DMS 273 treated with DMSO at 0.1 percent for 48 hours (cell line): ENCODE measurements at regions not wholly inside any gene's neighbourhood (a gene's known extent, or its start where the extent isn't known, plus 50 kb on each side); places are given as distances from the start of the nearest gene placed in this dataset.
"Not testable (repeated sequence)": the region's sequence is repeated elsewhere in the genome, so short reads cannot be mapped to it uniquely, and the experiment has no call there.

Source experiments
- DNase-seq: peaks from one replicate; lab custom pipeline; 2025; lab: John Stamatoyannopoulos, UW

DNA sequence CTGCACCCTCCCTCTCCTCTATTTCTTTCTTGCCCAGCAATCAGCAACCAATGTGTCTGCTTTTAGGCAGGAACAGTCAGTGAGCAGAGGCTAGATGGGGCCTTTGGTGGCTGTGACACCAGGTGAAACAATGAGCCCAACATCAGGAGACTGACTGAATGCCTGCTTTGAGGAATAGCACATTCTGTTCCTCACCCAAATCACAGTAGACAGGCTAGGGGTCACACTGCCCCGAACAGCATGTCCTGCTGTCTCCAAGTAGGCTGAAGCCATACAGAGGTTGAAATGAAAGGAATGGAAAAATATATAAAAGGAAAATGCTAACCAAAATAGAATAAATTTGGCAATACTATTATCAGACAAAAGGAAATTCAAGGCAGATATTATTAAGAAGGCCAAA, 122.5 kb upstream of the GDNF start:
- no peak for DNase-seq

DNA sequence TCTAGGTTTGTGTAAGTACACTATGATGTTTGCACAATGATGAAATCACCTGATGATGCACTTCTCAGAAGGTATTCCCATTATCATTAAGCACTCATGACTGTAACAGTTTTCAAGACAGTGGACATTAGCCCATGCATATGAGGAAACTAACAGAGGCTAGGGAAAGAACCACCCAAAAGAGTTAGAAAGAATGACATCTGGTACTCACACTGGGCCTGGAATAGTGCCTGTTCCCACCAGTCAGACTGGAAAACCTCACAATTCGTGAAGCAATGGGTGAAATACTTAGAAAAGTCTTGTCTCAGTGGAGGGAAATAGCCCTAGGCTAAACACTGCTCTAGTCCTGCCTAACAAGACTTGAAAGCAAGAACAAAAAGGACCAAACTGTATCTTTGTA, 117.4 kb upstream of the GDNF start:
- DNase-seq: no peak

- DNase-seq: no peak
These were observed 115.9 kb upstream of the GDNF start for GRCh38 chr5:37955748-37956147.

DNA sequence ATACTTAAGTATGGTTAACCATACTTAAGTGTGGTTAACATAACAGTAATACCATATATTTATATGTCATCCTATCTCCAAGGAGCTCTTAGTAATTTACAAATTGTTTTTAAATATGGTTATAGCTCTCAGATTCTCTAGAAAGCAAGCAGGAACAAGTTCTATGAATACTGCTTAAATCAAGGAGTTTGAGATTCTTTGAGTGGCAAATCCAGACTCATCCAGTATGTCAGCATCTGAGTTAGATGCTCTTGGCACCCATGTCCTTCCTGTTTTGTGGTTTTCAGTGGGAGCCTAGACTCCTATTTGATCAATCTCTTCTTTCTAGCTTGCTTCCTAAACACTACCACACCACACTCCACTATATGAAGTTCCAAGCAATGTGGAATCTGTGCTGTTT, 114.7 kb upstream of the GDNF start:
- DNase-seq: no peak

GRCh38 chr5:37951946-37952721, 112.3 kb upstream of the GDNF start:
- no peak for DNase-seq

GRCh38 chr5:37950436-37950835, 110.6 kb upstream of the GDNF start:
- no peak for DNase-seq

DNA sequence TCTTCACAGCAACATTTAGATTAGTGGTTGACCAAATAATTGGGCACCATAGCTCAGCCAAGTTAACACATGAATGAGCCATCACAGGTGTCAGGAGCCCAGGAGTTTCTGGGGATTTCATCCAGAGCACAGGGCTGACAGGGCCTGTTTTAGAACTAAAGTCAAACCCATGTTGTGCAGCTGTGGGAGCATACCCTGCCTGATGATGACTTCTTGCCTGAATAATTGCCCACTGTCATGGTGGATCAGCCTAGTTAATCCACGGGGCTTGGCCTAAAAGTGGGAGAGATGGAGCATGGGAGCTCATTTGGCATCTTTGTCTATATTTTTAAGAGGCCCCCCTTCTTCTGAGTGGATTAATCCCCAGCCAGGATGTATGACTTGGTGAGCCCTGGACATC, 105.6 kb upstream of the GDNF start:
- DNase-seq: no peak

DNA sequence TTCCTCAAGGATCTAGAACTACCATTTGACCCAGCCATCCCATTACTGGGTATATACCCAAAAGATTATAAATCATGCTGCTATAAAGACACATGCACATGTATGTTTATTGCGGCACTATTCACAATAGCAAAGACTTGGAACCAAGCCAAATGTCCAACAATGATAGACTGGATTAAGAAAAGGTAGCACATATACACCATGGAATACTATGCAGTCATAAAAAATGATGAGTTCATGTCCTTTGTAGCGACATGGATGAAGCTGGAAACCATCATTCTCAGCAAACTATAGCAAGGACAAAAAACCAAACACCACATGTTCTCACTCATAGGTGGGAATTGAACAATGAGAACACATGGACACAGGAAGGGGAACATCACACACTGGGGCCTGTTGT, 103.3 kb upstream of the GDNF start:
- DNase-seq: not testable (repeated sequence)

GRCh38 chr5:37940931-37941623, 101.2 kb upstream of the GDNF start:
- no peak for DNase-seq

- no peak for DNase-seq
These were observed 99.0 kb upstream of the GDNF start for GRCh38 chr5:37938861-37939260.

DNA sequence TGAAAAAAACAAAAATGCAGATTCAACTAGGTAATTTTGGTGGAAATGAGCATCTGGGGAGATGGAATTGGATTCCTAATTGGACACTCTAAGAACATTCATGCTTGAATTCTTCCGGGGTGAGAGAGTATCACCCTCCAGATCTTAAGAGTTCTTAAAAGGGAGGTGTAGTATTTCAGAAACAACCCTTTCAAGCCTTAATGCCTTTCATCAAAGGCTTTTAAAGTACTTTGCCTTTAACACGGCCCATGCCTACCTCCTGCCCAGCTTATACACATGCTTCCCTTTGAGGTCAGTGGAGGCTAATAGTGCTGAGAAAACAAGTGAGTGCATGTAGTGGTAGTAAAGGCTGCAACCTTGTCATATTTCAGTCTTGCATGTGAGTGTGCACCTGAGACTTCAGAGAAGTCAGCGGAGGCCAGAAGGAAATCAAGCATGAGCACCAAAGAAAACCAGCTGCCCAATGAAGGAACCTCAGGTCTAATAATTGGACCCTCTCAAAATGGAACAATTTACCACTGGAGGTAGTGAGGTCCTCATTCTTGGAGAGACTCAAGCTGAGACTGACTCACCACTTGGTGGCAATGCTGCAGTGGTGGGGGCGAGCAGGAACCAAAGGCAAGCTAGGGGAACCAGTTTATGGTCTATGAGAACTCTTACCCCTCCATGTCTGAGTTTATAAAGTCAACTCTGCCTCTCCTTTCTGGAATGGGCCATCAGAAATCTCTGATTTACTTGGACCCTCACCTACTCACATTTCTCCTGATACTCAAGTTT, 98.4 kb upstream of the GDNF start:
- no peak for DNase-seq

- DNase-seq: no peak
These were observed 96.2 kb upstream of the GDNF start for GRCh38 chr5:37936091-37936490.

DNA sequence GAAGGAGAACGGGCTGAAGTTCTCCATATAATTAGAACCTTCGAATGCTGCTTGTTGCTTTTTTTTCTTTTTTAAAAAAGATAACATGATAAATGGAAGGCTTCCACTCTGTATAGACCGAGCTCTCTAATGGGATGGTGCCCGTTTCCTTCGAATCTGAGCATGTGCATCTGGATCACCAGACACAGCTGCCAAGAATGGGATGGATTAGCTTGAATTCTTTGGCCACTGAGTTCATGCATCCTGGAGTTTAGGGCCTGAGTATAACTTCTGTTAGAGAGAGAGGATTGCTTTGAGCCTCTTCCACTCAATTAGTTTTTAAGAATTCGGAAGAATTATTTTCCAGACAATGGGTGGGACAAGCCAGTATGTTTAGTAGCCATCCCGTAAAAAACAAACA, 93.7 kb upstream of the GDNF start:
- DNase-seq: no peak

DNA sequence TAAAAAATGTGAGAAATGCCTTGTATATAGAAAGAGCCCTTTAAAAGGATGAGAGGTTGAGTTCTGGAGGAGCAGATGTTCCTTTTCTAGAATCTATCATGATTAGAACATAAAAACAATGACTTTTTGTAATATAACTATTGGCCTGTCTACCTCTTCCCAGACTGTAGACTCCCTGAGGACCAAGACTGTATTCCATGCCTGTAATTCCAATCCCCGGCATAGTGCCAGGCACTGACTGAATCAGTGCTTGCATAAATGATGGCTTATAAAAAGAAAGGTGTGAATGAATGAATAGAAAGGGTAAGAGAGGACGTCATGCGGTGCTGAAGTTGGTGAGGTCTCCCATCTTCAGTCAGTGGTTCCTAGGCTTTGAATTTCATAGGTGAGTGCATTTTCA, 92.6 kb upstream of the GDNF start:
- DNase-seq: no peak

DNA sequence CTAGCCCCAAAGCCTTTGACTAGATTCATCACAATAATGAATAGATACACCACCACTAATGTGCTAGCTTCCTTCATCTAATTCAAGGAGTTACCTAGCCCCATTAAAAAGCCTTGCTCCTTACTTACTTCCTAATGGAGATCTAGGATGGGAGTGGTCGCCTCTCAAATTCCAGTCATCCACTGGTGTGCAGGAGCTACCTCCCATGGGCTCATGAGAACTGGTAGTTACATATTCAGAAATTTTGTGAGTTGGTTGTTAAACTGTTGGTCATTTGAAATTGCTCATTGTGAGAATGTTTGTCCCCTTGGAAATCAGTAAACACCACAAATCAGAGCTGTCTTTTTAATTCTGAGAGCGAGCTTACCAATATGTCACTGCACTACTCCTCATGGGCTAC, 91.7 kb upstream of the GDNF start:
- DNase-seq: no peak

- DNase-seq: no peak
These were observed 90.5 kb upstream of the GDNF start for GRCh38 chr5:37930350-37930749.

GRCh38 chr5:37929791-37930190, 90.0 kb upstream of the GDNF start:
- DNase-seq: no peak

DNA sequence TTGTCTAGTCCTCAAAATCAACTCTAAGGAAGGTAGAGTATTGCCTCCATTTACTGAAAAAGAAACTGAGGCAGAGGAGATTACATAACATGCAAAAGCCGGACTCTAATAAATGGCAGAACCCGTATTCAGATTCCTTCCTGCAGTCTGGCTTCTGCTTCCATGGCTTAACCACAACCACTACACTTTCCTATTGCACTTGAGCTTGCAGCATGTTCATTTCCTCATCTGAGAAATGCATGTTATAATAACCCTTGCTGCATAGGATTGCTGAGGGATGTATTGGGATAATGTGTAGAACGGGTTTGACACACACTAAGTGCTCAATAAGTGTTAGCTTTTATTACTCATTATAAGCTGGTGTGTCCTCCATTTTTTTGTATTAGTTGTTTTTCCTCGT, 87.9 kb upstream of the GDNF start:
- not testable (repeated sequence) for DNase-seq

DNA sequence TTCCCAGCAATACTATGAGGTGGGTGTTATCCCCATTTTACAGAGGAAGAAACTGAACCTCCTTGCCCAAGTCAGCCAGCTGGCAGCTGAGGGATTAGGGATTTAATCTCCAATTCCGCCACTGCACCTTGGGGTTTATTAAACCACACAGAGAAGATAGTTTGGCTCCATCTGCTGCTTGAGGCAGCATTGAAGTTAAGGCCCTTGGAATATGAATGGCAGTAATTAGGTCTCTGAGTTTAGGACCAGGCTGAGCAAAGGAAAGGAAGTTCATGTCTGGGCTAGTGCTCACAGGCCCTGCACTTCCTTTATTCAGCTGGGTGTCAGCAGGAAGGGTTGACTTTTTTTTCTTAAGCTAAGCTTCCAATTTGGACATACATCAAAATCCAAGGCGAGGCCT, 86.9 kb upstream of the GDNF start:
- DNase-seq: no peak

DNA sequence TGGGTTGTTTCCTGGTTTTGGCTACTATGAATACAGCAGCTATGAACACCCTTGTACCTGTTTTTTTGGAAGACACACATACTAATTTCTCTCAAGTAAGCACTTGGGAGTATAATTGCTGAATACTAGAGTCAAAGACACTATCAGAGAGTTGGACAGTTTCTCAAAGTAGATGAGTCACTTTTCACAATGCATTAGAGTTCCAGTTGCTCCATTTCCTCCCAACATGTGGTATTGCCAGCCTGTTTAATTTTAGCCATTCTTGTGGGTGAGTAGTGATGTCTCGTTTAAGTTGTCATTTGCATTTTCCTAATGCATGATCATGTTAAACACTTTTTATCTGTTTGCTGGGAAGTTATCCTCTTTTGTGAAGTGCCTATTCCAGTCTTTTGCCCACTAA, 81.6 kb upstream of the GDNF start:
- DNase-seq: no peak

DNA sequence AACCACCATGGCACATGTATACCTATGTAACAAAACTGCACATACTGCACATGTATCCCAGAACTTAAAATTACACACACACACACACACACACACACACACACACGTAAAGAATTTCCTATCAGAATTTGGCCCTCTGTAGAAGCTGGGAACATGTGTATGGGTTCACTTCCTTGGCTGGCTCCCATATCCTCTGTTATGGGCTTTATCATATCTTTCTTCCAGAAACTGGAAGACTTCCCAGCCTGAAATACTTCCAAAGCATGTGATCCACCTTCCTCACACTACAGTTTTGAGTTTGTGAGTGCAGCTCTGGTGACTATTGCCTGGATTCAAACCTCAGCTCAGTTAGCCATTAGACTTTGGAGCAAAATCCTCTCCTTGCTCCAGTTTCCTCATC, 78.6 kb upstream of the GDNF start:
- DNase-seq: no peak

GRCh38 chr5:37916525-37916924, 76.7 kb upstream of the GDNF start:
- no peak for DNase-seq

DNA sequence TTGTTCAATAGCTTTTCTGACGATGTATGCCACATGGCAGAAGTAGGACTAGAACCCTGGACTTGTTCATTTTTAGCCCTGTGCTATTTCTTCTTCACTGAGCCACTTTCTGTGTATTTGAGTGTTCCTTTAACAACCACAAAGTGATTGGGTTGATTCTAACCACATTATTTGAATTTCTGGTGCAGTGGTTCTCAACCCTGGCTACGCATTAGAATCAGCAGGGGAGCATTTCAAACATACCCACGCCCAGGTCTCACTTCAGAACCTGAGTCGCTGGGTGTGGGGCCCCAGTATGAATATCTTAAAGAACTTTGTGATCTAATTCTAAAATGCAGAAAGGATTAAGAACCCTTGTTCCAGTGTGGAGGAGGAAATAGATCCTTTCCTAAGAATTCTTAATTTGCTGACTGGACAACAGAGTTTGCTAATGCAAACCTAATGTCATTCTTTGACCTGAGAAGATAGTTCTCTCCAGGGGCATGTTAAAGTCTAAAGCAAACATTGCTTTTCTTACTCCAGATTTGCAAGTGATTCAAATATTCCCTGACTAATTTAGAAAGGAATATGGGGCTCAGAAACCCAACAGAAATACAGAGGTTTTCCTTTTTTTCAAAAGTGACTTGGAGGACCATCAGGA, 75.4 kb upstream of the GDNF start:
- no peak for DNase-seq
